SK-N-MC (cell line): ENCODE measurements at regions not wholly inside any gene's neighbourhood (a gene's known extent, or its start where the extent isn't known, plus 50 kb on each side); places are given as distances from the start of the nearest gene placed in this dataset.

Source experiments
- EZH2 ChIP-seq: fragments of 200-600 bp; sonication (generic); IDR thresholded peaks from one replicate; pipeline ENCODE4 v1.6.1; 2017; ENCODE audit warnings: antibody characterized with exemption
- POLR2AphosphoS5 ChIP-seq: IDR thresholded peaks from 2 replicates; pipeline ENCODE4 v1.6.1; 2012; ENCODE audit warnings: mild to moderate bottlenecking, low read depth, low read length, borderline replicate concordance

GRCh38 chr7:115086146-115086841, 164.4 kb downstream of the MDFIC start:
- TF ChIP-seq EZH2: no peak
- TF ChIP-seq POLR2AphosphoS5: no peak
